ENCODE measurements at regions not wholly inside any gene's neighbourhood (a gene's known extent, or its start where the extent isn't known, plus 50 kb on each side); places are given as distances from the start of the nearest gene placed in this dataset.

DNA sequence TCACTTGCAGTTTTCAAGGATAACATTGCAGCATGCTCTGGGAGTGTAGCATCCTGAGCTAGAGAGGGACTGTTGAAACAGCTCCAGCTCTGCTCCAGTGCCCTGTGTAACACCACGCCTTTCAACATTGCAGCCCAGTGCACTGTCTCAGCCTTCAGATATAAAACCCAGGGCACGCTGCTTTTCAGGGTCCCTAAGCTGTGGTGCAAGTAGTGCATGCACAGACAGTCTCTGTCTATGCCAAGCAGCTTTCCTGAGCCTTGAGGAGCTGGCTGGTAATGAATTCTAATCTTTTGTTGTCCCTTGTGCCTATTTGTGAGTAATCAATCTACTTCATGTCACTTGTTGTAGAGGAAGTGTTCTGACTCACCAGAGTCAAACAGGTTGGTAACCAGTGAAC lies 897.0 kb downstream of the ARAP2 start:
- no peak for DNase-seq (ENCODE audit: low read depth)
- H3K4me3 ChIP-seq (ENCODE audit: low read depth, low read length) = no peak overlapping the region
- TF ChIP-seq, protein P1, sequence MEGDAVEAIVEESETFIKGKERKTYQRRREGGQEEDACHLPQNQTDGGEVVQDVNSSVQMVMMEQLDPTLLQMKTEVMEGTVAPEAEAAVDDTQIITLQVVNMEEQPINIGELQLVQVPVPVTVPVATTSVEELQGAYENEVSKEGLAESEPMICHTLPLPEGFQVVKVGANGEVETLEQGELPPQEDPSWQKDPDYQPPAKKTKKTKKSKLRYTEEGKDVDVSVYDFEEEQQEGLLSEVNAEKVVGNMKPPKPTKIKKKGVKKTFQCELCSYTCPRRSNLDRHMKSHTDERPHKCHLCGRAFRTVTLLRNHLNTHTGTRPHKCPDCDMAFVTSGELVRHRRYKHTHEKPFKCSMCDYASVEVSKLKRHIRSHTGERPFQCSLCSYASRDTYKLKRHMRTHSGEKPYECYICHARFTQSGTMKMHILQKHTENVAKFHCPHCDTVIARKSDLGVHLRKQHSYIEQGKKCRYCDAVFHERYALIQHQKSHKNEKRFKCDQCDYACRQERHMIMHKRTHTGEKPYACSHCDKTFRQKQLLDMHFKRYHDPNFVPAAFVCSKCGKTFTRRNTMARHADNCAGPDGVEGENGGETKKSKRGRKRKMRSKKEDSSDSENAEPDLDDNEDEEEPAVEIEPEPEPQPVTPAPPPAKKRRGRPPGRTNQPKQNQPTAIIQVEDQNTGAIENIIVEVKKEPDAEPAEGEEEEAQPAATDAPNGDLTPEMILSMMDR (IDR thresholded peaks at IDR 0.05; ENCODE audit: insufficient read depth, low read depth, low read length) = no peak

DNA sequence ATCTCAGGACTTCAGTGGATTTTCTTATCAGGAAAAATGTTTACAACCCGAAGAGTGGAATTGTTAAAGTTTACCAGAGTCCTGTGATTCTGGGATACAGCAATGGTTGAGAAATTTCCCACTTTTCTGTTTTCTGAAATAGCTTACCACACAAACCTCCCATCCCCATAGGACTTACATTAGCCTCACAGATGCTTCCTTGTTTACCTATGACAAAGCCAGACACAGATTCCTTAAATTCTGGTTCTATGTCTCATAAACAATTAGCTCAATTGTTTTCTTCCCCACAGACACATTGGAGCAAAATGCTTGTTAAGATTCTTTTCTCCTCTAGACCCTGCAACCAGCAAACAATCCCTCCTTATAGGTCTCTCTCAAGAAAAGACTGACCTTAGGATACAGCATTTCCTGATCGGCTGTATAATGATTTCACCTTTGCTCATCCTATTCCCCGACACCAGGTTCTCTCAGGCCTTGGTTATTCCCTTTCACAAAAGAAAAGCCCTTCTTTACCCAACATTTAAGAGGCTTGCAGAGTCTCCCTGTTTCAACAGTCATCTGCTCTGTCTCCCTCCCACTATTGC lies 886.2 kb downstream of the ARAP2 start:
- TF ChIP-seq, protein P1 (IDR thresholded peaks at IDR 0.05; ENCODE audit: insufficient read depth, low read depth, low read length) = no peak
- peak; percentile 2 for DNase-seq (ENCODE audit: low read depth)
- H3K4me3 ChIP-seq (ENCODE audit: low read depth, low read length) = no peak overlapping the region

DNA sequence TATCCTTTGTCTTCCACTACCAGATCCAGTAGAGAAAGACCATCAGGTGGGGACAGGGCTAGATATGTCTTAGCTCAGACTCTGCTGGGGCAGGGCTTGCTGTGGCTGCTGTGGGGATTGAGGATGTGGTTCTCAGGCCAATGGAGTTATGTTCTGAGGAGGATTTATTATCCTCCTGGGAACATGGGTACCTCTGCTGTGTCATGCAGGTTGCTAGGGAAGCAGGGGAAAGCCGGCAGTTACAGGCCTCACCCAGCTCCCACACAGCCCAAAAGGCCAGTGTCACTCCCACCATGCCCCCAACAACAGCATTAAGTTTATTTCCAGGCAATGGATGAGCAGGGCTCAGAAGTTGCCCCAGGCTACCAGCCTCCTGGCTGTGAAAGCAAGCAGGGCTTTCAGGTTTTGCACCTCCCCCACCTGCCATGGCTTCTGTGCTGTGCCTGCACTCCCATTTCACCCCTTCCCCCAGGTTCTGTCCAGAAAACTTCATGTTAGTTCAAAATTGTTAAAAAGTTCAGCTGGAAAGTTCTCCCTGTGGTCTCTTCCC lies 879.9 kb downstream of the ARAP2 start:
- no peak overlapping the region for H3K4me3 ChIP-seq (ENCODE audit: low read depth, low read length)
- TF ChIP-seq, protein P1 (IDR thresholded peaks at IDR 0.05; ENCODE audit: insufficient read depth, low read depth, low read length) = no peak
- no peak for DNase-seq (ENCODE audit: low read depth)

DNA sequence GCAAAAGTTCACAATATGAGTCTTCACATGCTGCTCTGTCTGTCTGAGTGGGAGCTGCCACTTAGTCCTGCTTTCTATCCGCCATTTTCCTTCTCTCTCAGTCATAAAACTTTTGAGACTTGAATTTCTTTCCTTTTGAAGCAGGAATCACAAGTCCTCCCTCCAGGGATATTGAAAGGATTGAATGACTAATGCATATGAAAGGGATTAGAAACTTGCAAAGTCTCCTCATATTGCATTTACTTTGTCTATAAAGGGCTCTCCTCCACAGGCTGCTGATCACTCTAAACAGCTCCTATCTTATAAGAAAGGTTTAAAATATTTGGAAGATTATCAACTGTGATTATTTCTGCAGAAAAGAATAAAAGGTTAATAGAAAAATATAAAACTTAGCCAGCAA lies 879.1 kb downstream of the ARAP2 start:
- no peak for DNase-seq (ENCODE audit: low read depth)
- TF ChIP-seq, protein P1 (IDR thresholded peaks at IDR 0.05; ENCODE audit: insufficient read depth, low read depth, low read length) = no peak

DNA sequence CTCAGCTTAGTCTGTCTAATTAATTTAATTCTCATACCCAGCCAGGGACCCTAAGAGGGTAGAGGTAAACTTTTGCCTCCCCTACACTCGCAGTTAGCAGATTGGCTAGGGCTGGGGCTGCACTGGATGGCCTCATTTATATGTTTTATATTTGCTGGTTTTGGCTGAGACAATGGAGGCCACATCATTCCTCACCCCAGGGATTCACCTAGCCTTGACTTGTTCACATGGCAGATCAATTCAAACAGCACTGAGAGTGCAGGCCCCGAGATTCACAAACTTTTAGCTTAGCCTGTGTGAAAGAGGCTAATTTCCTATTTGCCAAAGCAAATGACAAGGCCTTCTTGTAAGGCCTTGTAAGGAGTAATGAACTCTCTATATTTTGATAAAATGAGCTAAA lies 844.4 kb downstream of the ARAP2 start:
- no peak for DNase-seq (ENCODE audit: low read depth)
- H3K4me3 ChIP-seq (ENCODE audit: low read depth, low read length) = no peak overlapping the region
- TF ChIP-seq, protein P1 (IDR thresholded peaks at IDR 0.05; ENCODE audit: insufficient read depth, low read depth, low read length) = no peak

More for the DNA sequence above, 879.1 kb downstream of the ARAP2 start:
- no peak overlapping the region for H3K4me3 ChIP-seq (ENCODE audit: low read depth, low read length)

DNA sequence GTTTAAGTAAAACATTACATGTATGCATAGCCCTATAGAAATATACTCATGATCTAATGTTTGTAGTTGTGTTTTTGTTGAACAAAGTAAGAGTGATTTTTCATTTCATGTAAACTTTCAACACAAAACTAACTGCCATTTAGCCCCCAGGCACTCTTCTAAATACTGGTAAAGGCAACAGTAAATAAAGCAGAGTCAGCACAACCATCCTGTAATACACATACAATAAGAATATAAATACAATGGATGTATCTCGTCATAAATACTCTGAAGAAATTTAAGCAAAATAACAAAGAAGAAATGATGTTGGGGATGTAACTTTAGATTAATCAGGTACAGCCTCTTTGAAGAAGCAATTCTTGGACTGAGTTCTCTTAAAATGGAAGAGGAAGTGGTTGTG lies 821.2 kb downstream of the ARAP2 start:
- no peak overlapping the region for H3K4me3 ChIP-seq (ENCODE audit: low read depth, low read length)
- no peak for DNase-seq (ENCODE audit: low read depth)
- TF ChIP-seq, protein P1 (IDR thresholded peaks at IDR 0.05; ENCODE audit: insufficient read depth, low read depth, low read length) = no peak

DNA sequence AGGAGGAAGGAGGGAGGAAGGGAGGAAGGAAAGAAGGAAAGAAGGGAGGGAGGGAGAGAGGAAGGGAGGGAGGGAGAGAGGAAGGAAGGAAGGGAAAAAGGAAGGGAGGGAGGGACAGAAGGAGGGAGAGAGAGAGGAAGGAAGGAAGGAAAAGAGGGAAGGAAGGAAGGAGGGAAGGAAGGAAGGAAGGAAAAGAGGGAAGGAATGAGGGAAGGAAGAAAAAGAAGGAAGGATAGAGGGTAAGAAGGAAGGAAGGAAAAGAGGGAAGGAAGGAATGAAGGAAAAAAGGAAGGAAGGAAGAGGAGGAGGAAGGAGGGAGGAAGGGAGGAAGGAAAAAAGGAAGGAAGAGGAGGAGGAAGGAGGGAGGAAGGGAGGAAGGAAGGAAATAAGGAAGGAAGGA lies 796.8 kb downstream of the ARAP2 start:
- H3K4me3 ChIP-seq (ENCODE audit: low read depth, low read length) = no peak overlapping the region
- TF ChIP-seq, protein P1 (IDR thresholded peaks at IDR 0.05; ENCODE audit: insufficient read depth, low read depth, low read length) = no peak
- DNase-seq (ENCODE audit: low read depth) = no peak
